GM12873 (cell line): ENCODE measurements at regions not wholly inside any gene's neighbourhood (a gene's known extent, or its start where the extent isn't known, plus 50 kb on each side); places are given as distances from the start of the nearest gene placed in this dataset.

Experiments used
- TF ChIP-seq, protein P1 (sequence below): IDR thresholded peaks from 2 replicates; pipeline ENCODE4 v1.5.1; 2012; ENCODE audit warnings: low read depth, mild to moderate bottlenecking, moderate library complexity, low read length, control low read depth; ENCODE audit not compliant: insufficient read depth; ENCODE audit errors: missing control alignments

GRCh38 chr7:24480501-24480900, 92.8 kb upstream of the PALS2 start:
- TF ChIP-seq, protein P1, sequence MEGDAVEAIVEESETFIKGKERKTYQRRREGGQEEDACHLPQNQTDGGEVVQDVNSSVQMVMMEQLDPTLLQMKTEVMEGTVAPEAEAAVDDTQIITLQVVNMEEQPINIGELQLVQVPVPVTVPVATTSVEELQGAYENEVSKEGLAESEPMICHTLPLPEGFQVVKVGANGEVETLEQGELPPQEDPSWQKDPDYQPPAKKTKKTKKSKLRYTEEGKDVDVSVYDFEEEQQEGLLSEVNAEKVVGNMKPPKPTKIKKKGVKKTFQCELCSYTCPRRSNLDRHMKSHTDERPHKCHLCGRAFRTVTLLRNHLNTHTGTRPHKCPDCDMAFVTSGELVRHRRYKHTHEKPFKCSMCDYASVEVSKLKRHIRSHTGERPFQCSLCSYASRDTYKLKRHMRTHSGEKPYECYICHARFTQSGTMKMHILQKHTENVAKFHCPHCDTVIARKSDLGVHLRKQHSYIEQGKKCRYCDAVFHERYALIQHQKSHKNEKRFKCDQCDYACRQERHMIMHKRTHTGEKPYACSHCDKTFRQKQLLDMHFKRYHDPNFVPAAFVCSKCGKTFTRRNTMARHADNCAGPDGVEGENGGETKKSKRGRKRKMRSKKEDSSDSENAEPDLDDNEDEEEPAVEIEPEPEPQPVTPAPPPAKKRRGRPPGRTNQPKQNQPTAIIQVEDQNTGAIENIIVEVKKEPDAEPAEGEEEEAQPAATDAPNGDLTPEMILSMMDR: no peak

DNA sequence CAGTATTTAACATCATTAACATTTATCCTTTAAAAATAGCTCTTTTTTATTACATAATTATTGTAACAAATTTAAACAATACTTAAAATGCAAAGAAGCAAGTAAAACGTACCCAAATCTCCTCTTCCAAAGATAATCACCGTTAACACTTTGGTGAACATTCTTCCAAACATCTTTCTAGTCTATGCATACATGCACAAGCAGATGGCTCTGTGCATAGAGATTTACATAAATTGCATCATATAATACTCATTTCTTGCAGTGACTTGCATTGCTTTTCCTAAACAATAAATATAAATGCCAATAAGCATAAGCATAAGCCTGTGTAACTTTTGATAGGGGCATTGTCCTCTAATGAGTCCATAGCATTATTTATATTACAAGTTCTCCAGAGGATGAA, 89.4 kb upstream of the PALS2 start:
- TF ChIP-seq, protein P1: no peak

DNA sequence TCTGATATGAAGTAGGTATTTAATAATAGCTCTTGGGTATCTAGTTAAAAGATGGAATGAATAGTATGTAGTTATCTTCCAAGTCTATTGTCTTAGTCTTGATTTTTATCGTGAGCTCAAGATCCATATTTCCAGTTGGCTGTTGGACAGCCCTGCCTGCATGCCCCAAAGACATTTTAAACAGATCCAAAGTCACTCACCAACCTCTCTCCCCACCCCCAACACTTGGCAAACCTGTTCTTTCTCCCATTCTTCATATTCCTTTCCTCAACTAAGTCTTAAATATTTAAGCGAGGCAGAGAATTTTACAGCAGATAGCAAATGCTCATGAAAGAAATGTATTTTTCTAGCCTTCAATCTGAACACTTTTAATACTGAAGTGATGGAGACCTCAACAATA, 80.7 kb upstream of the PALS2 start:
- TF ChIP-seq, protein P1: no peak

- TF ChIP-seq, protein P1: peak; percentile 1
These were observed 78.4 kb upstream of the PALS2 start for GRCh38 chr7:24494832-24495231.

DNA sequence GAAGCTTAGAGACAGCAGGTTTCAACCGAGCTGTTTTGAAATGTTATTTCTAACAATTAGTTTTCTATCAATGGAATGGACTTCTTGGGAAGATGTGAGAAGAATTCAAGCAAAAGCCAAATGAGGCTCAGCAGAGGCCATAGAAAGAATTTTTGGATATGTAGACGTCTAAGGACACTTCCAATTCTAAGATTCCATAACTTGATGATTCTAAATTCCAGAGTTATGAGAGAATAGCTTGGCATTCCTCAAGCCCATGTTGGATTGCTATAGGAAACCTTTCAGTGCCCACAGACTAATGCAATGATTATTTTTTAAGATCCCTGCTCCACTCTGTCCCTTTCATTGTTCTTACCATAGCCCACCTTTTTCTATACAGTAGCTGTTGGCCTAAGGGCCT, 77.2 kb upstream of the PALS2 start:
- TF ChIP-seq, protein P1: no peak

DNA sequence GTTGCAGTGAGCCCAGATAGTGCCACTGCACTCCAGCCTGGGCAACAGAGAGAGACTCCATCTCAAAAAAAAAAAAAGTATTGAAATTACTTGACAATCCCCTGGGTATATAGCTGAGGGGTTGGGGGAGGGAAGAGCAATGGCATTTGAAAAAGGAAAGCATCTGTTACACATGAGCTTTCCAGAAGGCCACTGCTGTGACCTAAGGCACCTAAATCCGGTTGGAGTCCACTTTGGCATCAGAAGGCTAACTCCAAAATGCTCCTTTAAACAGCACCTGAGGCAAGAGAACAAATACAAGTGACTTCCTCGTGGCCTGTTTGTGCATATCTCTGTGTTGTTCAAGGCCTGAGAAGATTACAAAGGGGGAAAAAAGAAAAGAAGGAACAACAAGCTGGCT, 74.8 kb upstream of the PALS2 start:
- TF ChIP-seq, protein P1: no peak

- TF ChIP-seq, protein P1: no peak
These were observed 73.4 kb upstream of the PALS2 start for GRCh38 chr7:24499871-24500270.

- TF ChIP-seq, protein P1: no peak
These were observed 72.7 kb upstream of the PALS2 start for GRCh38 chr7:24500599-24500998.
